ENCODE measurements at regions not wholly inside any gene's neighbourhood (a gene's known extent, or its start where the extent isn't known, plus 50 kb on each side); places are given as distances from the start of the nearest gene placed in this dataset.

DNA sequence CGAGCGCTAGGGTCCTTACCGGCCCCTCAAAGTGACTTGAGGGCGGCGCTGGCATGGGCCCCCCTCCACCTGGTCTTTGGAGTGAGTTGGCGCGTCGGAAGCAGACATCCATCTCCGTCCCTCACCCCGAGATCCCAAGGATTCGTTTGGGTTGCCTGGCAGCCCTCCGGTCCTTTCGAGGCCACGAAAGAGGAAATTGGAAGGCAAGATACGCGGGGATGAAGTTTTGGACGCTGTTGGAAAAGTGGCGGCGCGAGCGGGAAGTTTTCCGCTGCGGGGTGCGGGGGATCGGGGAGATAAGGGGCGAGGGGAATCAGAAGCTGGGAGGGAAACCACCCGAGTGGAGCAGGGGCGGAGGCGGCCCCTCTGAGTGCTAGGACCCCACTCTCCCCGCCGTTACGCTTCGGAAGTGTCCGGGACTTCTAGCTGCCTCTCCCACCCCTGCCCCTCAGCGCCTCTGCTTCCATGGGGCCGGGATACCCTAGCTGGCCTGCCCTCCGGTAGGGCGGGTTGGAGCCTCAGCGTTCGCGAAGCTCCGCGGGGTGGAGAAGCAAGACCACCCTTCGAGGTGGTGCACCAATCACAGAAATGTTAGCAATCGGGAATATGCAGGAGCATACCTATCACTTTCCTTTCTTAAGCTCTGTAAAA is 57.8 kb downstream of the FRMPD3 start:
- H3K27ac ChIP-seq = no peak overlapping the region
- H3K4me3 ChIP-seq = no peak overlapping the region
- 35% methylated on average over 27 of the region's 45 CpGs for WGBS (ENCODE audit: low lambda C conversion rate, missing lambda C conversion rate)
- no peaks in the 10 kb centered on the region for H3K4me1 ChIP-seq (ENCODE audit: insufficient read depth)
- no peak overlapping the region for H2AFZ ChIP-seq
- H4K20me1 ChIP-seq (ENCODE audit: insufficient read depth, poor library complexity, severe bottlenecking) = no peaks in the 10 kb centered on the region
- no peaks in the 10 kb centered on the region for H3K36me3 ChIP-seq (replicated peaks; ENCODE audit: insufficient read depth, low read depth)
- no peaks in the 10 kb centered on the region for H3K9me3 ChIP-seq (ENCODE audit: low read depth)
- DNase-seq (ENCODE audit: low spot score) = no peak
- H3K27me3 ChIP-seq = peaks cover 26% of the 10 kb centered on the region
- H3K4me2 ChIP-seq = peak overlapping the region; percentile 69
- no peaks in the 10 kb centered on the region for H3K9me2 ChIP-seq (replicated peaks; ENCODE audit: insufficient read depth)
- H3K79me2 ChIP-seq = no peaks in the 10 kb centered on the region
- TF ChIP-seq EZH2 (IDR thresholded peaks at IDR 0.05; ENCODE audit: borderline replicate concordance) = peak; percentile 44
- TF ChIP-seq, protein P1, sequence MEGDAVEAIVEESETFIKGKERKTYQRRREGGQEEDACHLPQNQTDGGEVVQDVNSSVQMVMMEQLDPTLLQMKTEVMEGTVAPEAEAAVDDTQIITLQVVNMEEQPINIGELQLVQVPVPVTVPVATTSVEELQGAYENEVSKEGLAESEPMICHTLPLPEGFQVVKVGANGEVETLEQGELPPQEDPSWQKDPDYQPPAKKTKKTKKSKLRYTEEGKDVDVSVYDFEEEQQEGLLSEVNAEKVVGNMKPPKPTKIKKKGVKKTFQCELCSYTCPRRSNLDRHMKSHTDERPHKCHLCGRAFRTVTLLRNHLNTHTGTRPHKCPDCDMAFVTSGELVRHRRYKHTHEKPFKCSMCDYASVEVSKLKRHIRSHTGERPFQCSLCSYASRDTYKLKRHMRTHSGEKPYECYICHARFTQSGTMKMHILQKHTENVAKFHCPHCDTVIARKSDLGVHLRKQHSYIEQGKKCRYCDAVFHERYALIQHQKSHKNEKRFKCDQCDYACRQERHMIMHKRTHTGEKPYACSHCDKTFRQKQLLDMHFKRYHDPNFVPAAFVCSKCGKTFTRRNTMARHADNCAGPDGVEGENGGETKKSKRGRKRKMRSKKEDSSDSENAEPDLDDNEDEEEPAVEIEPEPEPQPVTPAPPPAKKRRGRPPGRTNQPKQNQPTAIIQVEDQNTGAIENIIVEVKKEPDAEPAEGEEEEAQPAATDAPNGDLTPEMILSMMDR (IDR thresholded peaks at IDR 0.05; ENCODE audit: poor library complexity) = no peak

DNA sequence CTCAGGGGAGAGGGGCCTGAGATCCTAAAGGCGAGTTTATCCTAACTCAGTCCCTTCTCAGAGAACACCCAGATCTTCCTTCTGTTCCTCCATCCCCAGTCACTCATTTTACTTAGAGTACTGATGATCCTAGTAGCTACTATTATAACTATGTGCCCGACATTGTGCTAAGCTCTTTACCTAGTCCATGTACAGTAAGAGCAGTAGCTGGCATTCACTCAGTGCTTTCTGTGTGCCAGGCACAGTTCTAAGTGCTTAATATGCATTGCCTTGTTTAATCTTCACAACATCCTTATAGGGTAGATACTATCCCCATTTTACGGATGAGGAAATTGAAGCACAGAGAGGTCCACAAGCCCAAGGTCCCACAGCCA is 58.3 kb downstream of the FRMPD3 start:
- no peaks in the 10 kb centered on the region for H3K79me2 ChIP-seq
- no peak for DNase-seq (ENCODE audit: low spot score)
- no peak for TF ChIP-seq EZH2phosphoT487 (IDR thresholded peaks at IDR 0.05; ENCODE audit: low read depth, severe bottlenecking, unreplicated experiment)
- H3K27ac ChIP-seq = no peak overlapping the region
- peaks cover 26% of the 10 kb centered on the region for H3K27me3 ChIP-seq
- H3K4me3 ChIP-seq = no peak overlapping the region
- no peaks in the 10 kb centered on the region for H3K9me3 ChIP-seq (ENCODE audit: low read depth)
- H2AFZ ChIP-seq = no peak overlapping the region
- WGBS (ENCODE audit: low lambda C conversion rate, missing lambda C conversion rate) = 72% methylated on average over 3 of the region's 3 CpGs
- H3K36me3 ChIP-seq (replicated peaks; ENCODE audit: insufficient read depth, low read depth) = no peaks in the 10 kb centered on the region
- H3K4me1 ChIP-seq (ENCODE audit: insufficient read depth) = no peaks in the 10 kb centered on the region
- H3K4me2 ChIP-seq = peak overlapping the region; percentile 69
- H4K20me1 ChIP-seq (ENCODE audit: insufficient read depth, poor library complexity, severe bottlenecking) = no peaks in the 10 kb centered on the region
- H3K9me2 ChIP-seq (replicated peaks; ENCODE audit: insufficient read depth) = no peaks in the 10 kb centered on the region

DNA sequence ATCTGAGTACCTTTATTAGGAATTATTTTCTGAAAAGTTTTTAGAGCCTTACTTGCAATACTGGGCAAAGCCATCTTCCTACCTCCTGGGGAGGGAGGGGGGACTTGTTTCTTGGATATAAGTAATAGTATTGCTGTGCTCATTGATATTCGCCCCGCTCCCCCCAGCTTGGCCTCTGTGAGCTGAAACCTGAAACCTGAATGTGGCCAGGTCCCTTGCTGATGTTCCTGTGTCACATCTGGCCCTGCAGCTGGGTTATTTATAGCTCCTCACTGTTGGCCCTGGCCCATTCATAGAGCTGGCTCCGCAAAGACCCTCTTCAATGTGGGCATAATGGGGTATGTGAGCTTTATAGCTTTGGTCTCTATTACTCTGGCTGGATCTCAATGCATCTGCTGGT is 59.5 kb downstream of the FRMPD3 start:
- Histone ChIP-seq H2AFZ (no peak overlapping the region), H3K36me3 (replicated peaks; ENCODE audit: insufficient read depth, low read depth) (no peaks in the 10 kb centered on the region), H3K79me2 (no peaks in the 10 kb centered on the region), H3K27me3 (peaks cover 26% of the 10 kb centered on the region), H3K4me3 (no peak overlapping the region), H3K9me3 (ENCODE audit: low read depth) (no peaks in the 10 kb centered on the region), H3K4me1 (ENCODE audit: insufficient read depth) (no peaks in the 10 kb centered on the region), H3K27ac (no peak overlapping the region), H4K20me1 (ENCODE audit: insufficient read depth, poor library complexity, severe bottlenecking) (no peaks in the 10 kb centered on the region), H3K4me2 (no peak overlapping the region), H3K9me2 (replicated peaks; ENCODE audit: insufficient read depth) (no peaks in the 10 kb centered on the region)
- TF ChIP-seq EZH2phosphoT487 (IDR thresholded peaks at IDR 0.05; ENCODE audit: low read depth, severe bottlenecking, unreplicated experiment) (no peak), EZH2 (IDR thresholded peaks at IDR 0.05; ENCODE audit: borderline replicate concordance) (no peak)
- TF ChIP-seq, protein P1 (IDR thresholded peaks at IDR 0.05; ENCODE audit: poor library complexity) = no peak
- 87% methylated on average over 3 of the region's 3 CpGs for WGBS (ENCODE audit: low lambda C conversion rate, missing lambda C conversion rate)
- DNase-seq (ENCODE audit: low spot score) = no peak

DNA sequence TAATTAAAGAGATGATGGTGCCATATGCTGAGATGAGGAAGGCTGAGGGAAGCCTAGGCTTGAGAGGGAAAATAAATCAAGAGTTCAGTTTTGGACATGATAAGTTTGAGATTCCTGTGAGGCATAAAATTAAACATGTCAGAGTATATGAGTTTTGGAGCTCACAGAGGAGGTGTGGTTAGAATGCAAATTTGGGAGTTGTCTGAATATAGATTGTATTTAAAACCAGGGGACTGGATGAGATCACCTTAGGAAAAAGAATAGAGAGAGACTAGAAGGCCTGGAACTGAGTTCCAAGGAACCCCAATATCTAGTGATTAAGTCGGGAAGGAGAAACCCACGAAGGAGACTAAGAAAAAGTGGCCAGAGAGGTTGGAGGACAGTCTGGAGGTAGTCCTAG is 65.5 kb downstream of the FRMPD3 start:
- 58% methylated on average over 2 of the region's 2 CpGs for WGBS (ENCODE audit: low lambda C conversion rate, missing lambda C conversion rate)
- Histone ChIP-seq H3K4me1 (ENCODE audit: insufficient read depth) (no peaks in the 10 kb centered on the region), H4K20me1 (ENCODE audit: insufficient read depth, poor library complexity, severe bottlenecking) (no peaks in the 10 kb centered on the region), H3K27ac (no peak overlapping the region), H3K27me3 (no peaks in the 10 kb centered on the region), H3K4me2 (no peak overlapping the region), H3K36me3 (replicated peaks; ENCODE audit: insufficient read depth, low read depth) (no peaks in the 10 kb centered on the region), H3K4me3 (no peak overlapping the region), H3K9me3 (ENCODE audit: low read depth) (no peaks in the 10 kb centered on the region), H3K9me2 (replicated peaks; ENCODE audit: insufficient read depth) (no peaks in the 10 kb centered on the region), H2AFZ (no peak overlapping the region), H3K79me2 (no peaks in the 10 kb centered on the region)
- TF ChIP-seq EZH2phosphoT487 (IDR thresholded peaks at IDR 0.05; ENCODE audit: low read depth, severe bottlenecking, unreplicated experiment) = no peak
- no peak for TF ChIP-seq EZH2 (IDR thresholded peaks at IDR 0.05; ENCODE audit: borderline replicate concordance)
- TF ChIP-seq, protein P1 (IDR thresholded peaks at IDR 0.05; ENCODE audit: poor library complexity) = no peak
- DNase-seq (ENCODE audit: low spot score) = no peak

Measured in hepatocyte (in vitro differentiated cells).